Fibroblast of lung (primary cell): ENCODE measurements at regions not wholly inside any gene's neighbourhood (a gene's known extent, or its start where the extent isn't known, plus 50 kb on each side); places are given as distances from the start of the nearest gene placed in this dataset.

ENCODE experiments used
- CTCF ChIP-seq, 2 donors: IDR thresholded peaks in 1 of 2; conservative IDR thresholded peaks in 1 of 2; 1 replicate in 1 of 2; 2 replicates in 1 of 2; pipeline ENCODE4 v1.5.1; 2011 to 2012; ENCODE audit warnings: low read length in 2 of 2, control low read depth in 1 of 2, inconsistent platforms in 1 of 2, low read depth in 1 of 2, mild to moderate bottlenecking in 1 of 2
- EZH2 ChIP-seq: IDR thresholded peaks from 2 replicates; pipeline ENCODE4 v1.5.1; 2012; ENCODE audit warnings: low read length, control low read depth, mild to moderate bottlenecking; ENCODE audit errors: missing control alignments

- no peak for TF ChIP-seq CTCF (conservative IDR thresholded peaks at IDR 0.05 in 1 of 2, IDR thresholded peaks at IDR 0.05 in 1 of 2; ENCODE audit: low read depth in 1 of 2, low read length in 2 of 2)
- no peak for TF ChIP-seq EZH2
Observed at GRCh38 chr5:167642181-167642580, 649.3 kb upstream of the WWC1 start.
